Neutrophil (primary cell): ENCODE measurements at regions not wholly inside any gene's neighbourhood (a gene's known extent, or its start where the extent isn't known, plus 50 kb on each side); places are given as distances from the start of the nearest gene placed in this dataset.

Experiments
- H3K27ac ChIP-seq: fragments of 200-600 bp; sonication (generic); 2 replicates; pipeline ENCODE4 v1.5.1; 2016; ENCODE audit warnings: mild to moderate bottlenecking, moderate library complexity
- H3K27me3 ChIP-seq: fragments of 200-600 bp; sonication (generic); 2 replicates; pipeline ENCODE4 v1.6.0; 2016; ENCODE audit warnings: mild to moderate bottlenecking
- H3K36me3 ChIP-seq: fragments of 200-600 bp; sonication (generic); 2 replicates; pipeline ENCODE4 v1.5.1; 2017
- H3K4me1 ChIP-seq, 2 experiments: fragments of 200-600 bp in 1 of 2; sonication (generic) in 1 of 2; 1 replicate in 1 of 2; 2 replicates in 1 of 2; pipeline versions ENCODE4 v1.5.1 to v1.6.1; 2013 to 2016; ENCODE audit warnings: low read depth in 1 of 2, low read length in 1 of 2, mild to moderate bottlenecking in 1 of 2, moderate library complexity in 1 of 2; ENCODE audit not compliant: control insufficient read depth in 1 of 2, insufficient read depth in 1 of 2
- H3K4me3 ChIP-seq, 2 experiments: fragments of 200-600 bp in 1 of 2; sonication (generic) in 1 of 2; 1 replicate in 1 of 2; 2 replicates in 1 of 2; pipeline ENCODE4 v1.5.1; 2013 to 2016; ENCODE audit warnings: low read depth in 1 of 2, low read length in 1 of 2, mild to moderate bottlenecking in 1 of 2, moderate library complexity in 1 of 2
- H3K9me3 ChIP-seq: fragments of 200-600 bp; sonication (generic); 2 replicates; pipeline ENCODE4 v1.5.1; 2016
- TF ChIP-seq, protein P1 (sequence below): fragments of 200-600 bp; sonication (generic); IDR thresholded peaks from 2 replicates; pipeline ENCODE4 v1.5.1; 2016; ENCODE audit warnings: antibody characterized with exemption

DNA sequence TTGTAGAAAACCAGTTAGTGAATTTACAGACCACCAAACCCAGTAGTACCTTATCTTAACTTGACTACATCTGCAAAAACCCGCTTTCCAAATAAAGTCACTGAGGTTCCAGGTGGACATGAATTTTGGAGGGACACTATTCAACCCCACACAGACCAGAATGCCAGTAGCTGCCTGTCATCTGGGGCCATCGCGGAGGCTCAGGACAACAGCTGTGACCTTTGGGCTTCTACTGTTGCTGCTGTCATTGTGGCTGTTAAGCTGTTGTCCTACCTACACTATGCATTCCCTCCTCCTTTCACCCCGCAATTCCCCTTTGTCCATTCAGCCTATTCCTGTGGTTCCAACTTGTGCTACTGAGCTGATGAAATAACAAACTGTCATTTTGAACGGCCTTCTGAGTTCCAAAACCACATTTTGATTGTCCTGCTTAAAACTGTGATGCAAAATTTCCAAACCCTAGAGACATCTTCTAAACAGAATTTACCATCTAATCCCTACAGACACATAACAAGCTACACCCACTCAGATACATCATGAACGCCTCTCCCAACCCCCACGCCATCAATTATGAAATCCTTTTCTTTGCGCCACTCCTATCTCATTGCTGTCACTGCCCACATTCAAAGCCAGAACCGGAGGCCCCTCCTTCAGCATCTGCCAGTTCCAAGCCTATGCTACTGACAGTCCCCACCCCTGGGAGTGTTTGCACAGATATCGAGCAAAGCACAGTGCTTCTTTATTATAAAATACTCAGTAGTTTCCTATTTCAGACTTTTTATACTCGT is 125.0 kb downstream of the C6orf118 start:
- Histone ChIP-seq H3K27me3 (no peaks in the 10 kb centered on the region), H3K4me1 (no peaks in the 10 kb centered on the region), H3K27ac (no peak overlapping the region), H3K36me3 (no peaks in the 10 kb centered on the region), H3K9me3 (no peaks in the 10 kb centered on the region), H3K4me3 (no peak overlapping the region)
- TF ChIP-seq, protein P1, sequence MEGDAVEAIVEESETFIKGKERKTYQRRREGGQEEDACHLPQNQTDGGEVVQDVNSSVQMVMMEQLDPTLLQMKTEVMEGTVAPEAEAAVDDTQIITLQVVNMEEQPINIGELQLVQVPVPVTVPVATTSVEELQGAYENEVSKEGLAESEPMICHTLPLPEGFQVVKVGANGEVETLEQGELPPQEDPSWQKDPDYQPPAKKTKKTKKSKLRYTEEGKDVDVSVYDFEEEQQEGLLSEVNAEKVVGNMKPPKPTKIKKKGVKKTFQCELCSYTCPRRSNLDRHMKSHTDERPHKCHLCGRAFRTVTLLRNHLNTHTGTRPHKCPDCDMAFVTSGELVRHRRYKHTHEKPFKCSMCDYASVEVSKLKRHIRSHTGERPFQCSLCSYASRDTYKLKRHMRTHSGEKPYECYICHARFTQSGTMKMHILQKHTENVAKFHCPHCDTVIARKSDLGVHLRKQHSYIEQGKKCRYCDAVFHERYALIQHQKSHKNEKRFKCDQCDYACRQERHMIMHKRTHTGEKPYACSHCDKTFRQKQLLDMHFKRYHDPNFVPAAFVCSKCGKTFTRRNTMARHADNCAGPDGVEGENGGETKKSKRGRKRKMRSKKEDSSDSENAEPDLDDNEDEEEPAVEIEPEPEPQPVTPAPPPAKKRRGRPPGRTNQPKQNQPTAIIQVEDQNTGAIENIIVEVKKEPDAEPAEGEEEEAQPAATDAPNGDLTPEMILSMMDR: no peak

DNA sequence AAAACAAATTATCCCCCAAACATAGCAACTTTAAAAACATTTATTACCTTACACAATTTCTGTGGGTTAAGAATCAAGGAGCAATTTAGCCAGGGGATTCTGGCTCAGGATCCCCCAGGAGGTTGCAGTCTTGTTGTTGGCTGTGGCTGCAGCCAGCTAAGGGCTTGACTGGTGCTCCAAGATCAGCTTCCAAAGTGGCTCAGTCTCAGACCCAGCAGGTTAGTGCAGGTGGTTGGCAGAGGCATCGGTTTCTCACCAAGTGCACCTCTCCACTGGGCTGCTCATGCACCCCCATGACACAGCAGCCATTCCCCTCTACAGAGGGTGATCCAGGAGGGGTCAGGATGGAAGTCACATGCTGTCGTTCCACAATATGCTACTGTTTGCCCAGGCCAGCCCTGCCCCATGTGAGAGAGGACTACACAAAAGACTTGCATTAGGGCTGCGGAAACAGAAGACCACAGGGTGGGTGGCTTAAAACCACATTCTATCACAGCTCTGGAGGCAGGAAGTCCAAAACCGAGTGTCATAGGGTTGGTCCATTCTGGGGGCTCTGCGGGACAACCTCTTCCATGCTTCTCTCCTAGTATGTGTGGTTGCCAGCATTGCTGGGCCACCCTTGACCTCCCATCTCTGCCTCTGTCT is 125.8 kb downstream of the C6orf118 start:
- Histone ChIP-seq H3K27me3 (no peaks in the 10 kb centered on the region), H3K27ac (no peak overlapping the region), H3K4me3 (no peak overlapping the region), H3K36me3 (no peaks in the 10 kb centered on the region), H3K9me3 (no peaks in the 10 kb centered on the region), H3K4me1 (no peaks in the 10 kb centered on the region)
- TF ChIP-seq, protein P1: no peak

DNA sequence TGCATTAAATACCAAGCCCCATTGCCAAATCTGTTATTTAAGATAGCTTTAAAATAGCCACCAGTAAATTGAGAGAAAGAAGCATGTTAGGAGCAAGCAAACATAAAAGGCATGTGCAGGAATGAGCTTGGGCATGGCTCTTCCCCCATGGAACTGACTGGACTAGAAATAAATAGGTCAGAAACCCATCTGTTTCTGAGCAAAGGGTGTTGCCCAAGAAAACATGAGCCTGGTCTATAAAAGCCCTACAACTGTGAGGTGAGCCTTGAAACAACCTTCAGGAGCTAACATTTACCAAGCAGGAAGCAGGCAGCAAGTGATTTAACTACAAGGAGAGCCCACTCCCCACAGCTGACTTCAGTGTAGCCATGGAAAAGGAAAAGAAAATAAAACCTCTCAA is 126.3 kb downstream of the C6orf118 start:
- no peaks in the 10 kb centered on the region for H3K27me3 ChIP-seq
- H3K4me3 ChIP-seq: no peak overlapping the region
- H3K27ac ChIP-seq: no peak overlapping the region
- H3K36me3 ChIP-seq: no peaks in the 10 kb centered on the region
- TF ChIP-seq, protein P1: no peak
- no peaks in the 10 kb centered on the region for H3K9me3 ChIP-seq
- H3K4me1 ChIP-seq: no peaks in the 10 kb centered on the region

DNA sequence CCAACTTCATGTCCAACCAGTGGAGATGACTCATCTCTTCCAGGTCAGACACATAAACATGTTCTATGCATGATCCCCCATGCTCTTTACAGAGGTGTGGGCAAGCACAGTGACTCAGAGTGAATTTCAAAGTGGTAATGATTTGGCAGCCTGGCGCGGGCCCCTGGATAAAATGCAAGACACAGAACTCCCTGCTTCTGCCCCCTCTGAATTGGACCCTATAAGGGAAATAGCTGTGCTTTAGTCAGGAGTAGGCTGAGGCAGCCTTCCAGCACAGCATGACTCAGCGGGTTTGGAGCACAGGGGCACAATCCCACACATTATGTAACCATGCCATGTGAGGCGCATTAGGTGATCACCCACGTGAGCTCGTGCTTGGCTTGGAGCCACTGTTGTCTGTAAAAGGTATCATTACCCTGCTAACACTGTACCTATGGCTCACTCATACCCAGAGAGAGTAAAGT is 127.4 kb downstream of the C6orf118 start:
- no peak overlapping the region for H3K4me3 ChIP-seq
- H3K4me1 ChIP-seq: no peaks in the 10 kb centered on the region
- H3K27ac ChIP-seq: no peak overlapping the region
- no peaks in the 10 kb centered on the region for H3K36me3 ChIP-seq
- no peaks in the 10 kb centered on the region for H3K9me3 ChIP-seq
- no peaks in the 10 kb centered on the region for H3K27me3 ChIP-seq
- TF ChIP-seq, protein P1: no peak

DNA sequence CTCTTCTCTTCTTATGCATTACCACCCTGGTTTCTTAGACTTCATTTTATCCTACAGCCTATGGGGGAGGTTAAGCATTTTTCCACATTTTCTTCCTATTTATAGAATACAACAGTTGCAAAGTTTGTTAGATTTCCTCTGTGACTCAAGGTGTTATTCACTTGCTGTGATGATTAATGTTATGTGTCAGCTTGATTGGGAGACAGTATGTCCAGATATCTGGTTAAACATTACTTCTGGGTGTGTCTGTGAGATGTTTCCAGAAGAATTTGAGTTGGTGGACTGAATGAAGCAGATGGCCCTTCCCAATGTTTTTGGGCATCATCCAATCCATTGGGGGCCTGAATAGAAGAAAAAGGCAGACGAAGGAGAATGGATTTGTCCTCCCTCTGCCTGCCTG is 131.3 kb downstream of the C6orf118 start:
- Histone ChIP-seq H3K4me3 (no peak overlapping the region), H3K27ac (no peak overlapping the region), H3K4me1 (no peaks in the 10 kb centered on the region), H3K27me3 (no peaks in the 10 kb centered on the region), H3K36me3 (no peaks in the 10 kb centered on the region), H3K9me3 (no peaks in the 10 kb centered on the region)
- TF ChIP-seq, protein P1: no peak
